GM10248 (cell line): ENCODE measurements at regions not wholly inside any gene's neighbourhood (a gene's known extent, or its start where the extent isn't known, plus 50 kb on each side); places are given as distances from the start of the nearest gene placed in this dataset.

Experiments
- CTCF ChIA-PET: fragments of 300-600 bp; sonication (Branson Sonifier 250); formaldehyde crosslinking; extraction: SDS; loops from one replicate; lab custom pipeline; 2021; ENCODE audit warnings: antibody characterized with exemption; lab: Yijun Ruan, JAX
- POLR2A ChIA-PET: fragments of 350-650 bp; sonication (Branson Sonifier 250); formaldehyde crosslinking; extraction: SDS; loops from one replicate; lab custom pipeline; 2020; ENCODE audit warnings: antibody characterized with exemption; lab: Yijun Ruan, JAX
- DNase-seq: peaks from one replicate; pipeline ENCODE4 v3.0.0; 2012; ENCODE audit errors: extremely low spot score
- TF ChIP-seq, protein P1 (sequence below): IDR thresholded peaks from 2 replicates; pipeline ENCODE4 v1.5.1; 2012; ENCODE audit warnings: mild to moderate bottlenecking, low read depth; ENCODE audit errors: extremely low read depth, missing control alignments, control extremely low read depth

DNA sequence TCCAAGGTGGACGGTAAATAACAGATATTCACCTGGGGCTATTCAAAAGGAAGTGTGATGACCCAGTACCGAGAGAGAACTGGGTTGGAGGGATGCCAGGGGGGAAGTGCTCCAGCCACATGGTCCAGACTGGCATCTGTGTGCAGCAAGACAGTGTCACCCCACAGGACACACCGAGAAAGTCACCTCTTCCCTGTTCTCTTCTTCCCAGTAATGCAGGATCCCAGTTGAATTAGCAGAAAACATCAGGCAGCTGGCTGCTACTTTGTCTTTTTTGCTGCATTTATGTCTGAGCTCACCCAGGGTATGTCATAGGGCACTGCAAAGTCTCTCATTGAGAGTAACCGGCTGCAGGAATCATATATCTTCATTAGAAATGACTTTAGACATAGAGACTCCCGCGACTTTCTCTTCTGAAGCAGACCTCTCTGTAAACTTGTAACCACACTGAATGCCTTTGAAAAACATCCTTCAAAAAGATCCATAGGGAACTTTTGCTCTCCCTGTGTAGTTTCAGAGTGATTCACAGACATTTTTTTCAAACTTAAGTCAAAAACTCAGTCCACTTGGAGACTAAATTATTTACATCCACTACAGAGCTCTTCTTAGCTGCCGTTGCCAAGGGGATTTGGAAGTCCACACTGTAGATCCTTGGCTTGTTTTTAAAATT lies 609.0 kb upstream of the DPP6 start:
- DNase-seq, result no peak
- POLR2A ChIA-PET, result no interaction called here
- TF ChIP-seq, protein P1, sequence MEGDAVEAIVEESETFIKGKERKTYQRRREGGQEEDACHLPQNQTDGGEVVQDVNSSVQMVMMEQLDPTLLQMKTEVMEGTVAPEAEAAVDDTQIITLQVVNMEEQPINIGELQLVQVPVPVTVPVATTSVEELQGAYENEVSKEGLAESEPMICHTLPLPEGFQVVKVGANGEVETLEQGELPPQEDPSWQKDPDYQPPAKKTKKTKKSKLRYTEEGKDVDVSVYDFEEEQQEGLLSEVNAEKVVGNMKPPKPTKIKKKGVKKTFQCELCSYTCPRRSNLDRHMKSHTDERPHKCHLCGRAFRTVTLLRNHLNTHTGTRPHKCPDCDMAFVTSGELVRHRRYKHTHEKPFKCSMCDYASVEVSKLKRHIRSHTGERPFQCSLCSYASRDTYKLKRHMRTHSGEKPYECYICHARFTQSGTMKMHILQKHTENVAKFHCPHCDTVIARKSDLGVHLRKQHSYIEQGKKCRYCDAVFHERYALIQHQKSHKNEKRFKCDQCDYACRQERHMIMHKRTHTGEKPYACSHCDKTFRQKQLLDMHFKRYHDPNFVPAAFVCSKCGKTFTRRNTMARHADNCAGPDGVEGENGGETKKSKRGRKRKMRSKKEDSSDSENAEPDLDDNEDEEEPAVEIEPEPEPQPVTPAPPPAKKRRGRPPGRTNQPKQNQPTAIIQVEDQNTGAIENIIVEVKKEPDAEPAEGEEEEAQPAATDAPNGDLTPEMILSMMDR, result no peak
- CTCF ChIA-PET, result no interaction called here

- CTCF ChIA-PET, result no interaction called here
- no peak for DNase-seq
- POLR2A ChIA-PET, result no interaction called here
- TF ChIP-seq, protein P1, result no peak
Measured at GRCh38 chr7:153444641-153445040, 607.6 kb upstream of the DPP6 start.

DNA sequence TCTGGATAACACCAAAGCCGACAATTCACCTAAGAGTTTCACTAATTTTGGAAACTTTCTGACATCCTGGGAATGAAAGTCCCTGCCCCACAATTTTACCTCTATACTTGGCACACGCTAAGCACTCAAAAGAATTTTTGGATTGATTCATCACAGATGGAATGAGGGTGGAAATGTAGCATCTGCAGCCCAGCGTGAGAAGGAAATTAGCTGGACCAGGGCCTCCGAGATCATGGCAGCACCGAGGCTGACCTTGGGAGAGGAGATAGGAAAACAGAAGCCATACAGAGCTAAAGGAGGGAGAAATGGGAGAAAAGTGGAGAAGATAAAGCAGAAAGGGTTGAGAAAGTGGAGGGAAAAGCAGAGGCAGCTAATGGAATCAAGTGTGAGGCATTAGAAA lies 606.6 kb upstream of the DPP6 start:
- TF ChIP-seq, protein P1, result no peak
- DNase-seq, result no peak
- ChIA-PET POLR2A (no interaction called here), CTCF (no interaction called here)

DNA sequence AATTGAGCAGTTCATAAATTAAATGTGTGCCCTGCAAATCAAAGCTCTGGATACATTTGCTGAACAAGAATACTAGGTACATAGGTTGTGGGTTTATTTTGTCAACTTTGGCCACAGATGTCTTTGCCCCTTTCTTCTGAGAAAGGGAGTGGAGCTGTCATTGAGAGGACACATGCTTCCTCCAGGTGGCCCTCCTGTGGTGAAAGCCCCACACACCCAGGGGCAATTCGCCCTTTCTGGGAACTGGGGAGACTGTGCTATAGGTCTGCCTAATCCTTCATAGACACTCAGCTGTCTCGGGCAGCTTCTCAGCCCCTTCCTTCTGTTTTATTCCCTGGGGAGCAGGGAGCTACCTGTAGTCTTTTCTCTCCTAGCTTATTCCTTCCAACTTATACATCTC lies 605.7 kb upstream of the DPP6 start:
- no peak for DNase-seq
- ChIA-PET CTCF (no interaction called here), POLR2A (no interaction called here)

GRCh38 chr7:153447011-153447410 lies 605.2 kb upstream of the DPP6 start:
- POLR2A ChIA-PET, result no interaction called here

More for the DNA sequence above, 605.7 kb upstream of the DPP6 start:
- TF ChIP-seq, protein P1, result no peak

GRCh38 chr7:153452661-153453060 lies 599.5 kb upstream of the DPP6 start:
- POLR2A ChIA-PET, result no interaction called here
- CTCF ChIA-PET, result no interaction called here
- no peak for DNase-seq
- TF ChIP-seq, protein P1, result no peak

More at GRCh38 chr7:153447011-153447410, 605.2 kb upstream of the DPP6 start:
- DNase-seq, result no peak
- TF ChIP-seq, protein P1, result no peak
- CTCF ChIA-PET, result no interaction called here
